ENCODE measurements at regions not wholly inside any gene's neighbourhood (a gene's known extent, or its start where the extent isn't known, plus 50 kb on each side); places are given as distances from the start of the nearest gene placed in this dataset.

GRCh38 chr3:3634326-3634725, 164.9 kb upstream of the LRRN1 start:
- no peak for TF ChIP-seq CTCF (IDR thresholded peaks at IDR 0.05; ENCODE audit: low read depth, low read length)
- no peak for TF ChIP-seq EZH2phosphoT487 (IDR thresholded peaks at IDR 0.05; ENCODE audit: low read depth)
